CD4-positive, alpha-beta T cell treated with Interleukin-10 for 1 hour (primary cell): ENCODE measurements at regions not wholly inside any gene's neighbourhood (a gene's known extent, or its start where the extent isn't known, plus 50 kb on each side); places are given as distances from the start of the nearest gene placed in this dataset.

ENCODE experiments used
- DNase-seq: peaks from one replicate; pipeline ENCODE4 v3.0.0-alpha.2; 2020

GRCh38 chr5:4911646-4912403 is 228.3 kb upstream of the ADAMTS16 start:
- no peak for DNase-seq

GRCh38 chr5:4921929-4922328 is 218.2 kb upstream of the ADAMTS16 start:
- DNase-seq, result no peak

GRCh38 chr5:4924577-4924976 is 215.6 kb upstream of the ADAMTS16 start:
- no peak for DNase-seq

- no peak for DNase-seq
Observed at GRCh38 chr5:4927097-4927496, 213.0 kb upstream of the ADAMTS16 start.

GRCh38 chr5:4928409-4928808 is 211.7 kb upstream of the ADAMTS16 start:
- DNase-seq, result no peak

GRCh38 chr5:4929092-4929655 is 211.0 kb upstream of the ADAMTS16 start:
- no peak for DNase-seq

GRCh38 chr5:4939042-4939781 is 200.9 kb upstream of the ADAMTS16 start:
- DNase-seq, result no peak

- DNase-seq, result no peak
Observed at GRCh38 chr5:4941161-4941560, 199.0 kb upstream of the ADAMTS16 start.

GRCh38 chr5:4941957-4942830 is 197.9 kb upstream of the ADAMTS16 start:
- DNase-seq, result no peak

GRCh38 chr5:4942831-4943178 is 197.3 kb upstream of the ADAMTS16 start:
- DNase-seq, result no peak

GRCh38 chr5:4945296-4945695 is 194.8 kb upstream of the ADAMTS16 start:
- no peak for DNase-seq

GRCh38 chr5:4947106-4947505 is 193.0 kb upstream of the ADAMTS16 start:
- DNase-seq, result no peak

- no peak for DNase-seq
Observed at GRCh38 chr5:4947893-4948536, 192.1 kb upstream of the ADAMTS16 start.

- DNase-seq, result no peak
Observed at GRCh38 chr5:4949108-4949507, 191.0 kb upstream of the ADAMTS16 start.

GRCh38 chr5:4953576-4953975 is 186.6 kb upstream of the ADAMTS16 start:
- DNase-seq, result no peak

- DNase-seq, result no peak
Observed at GRCh38 chr5:4954048-4954447, 186.1 kb upstream of the ADAMTS16 start.

GRCh38 chr5:4963265-4963664 is 176.9 kb upstream of the ADAMTS16 start:
- DNase-seq, result no peak

GRCh38 chr5:4969351-4969750 is 170.8 kb upstream of the ADAMTS16 start:
- DNase-seq, result no peak

GRCh38 chr5:4970171-4970570 is 170.0 kb upstream of the ADAMTS16 start:
- no peak for DNase-seq

GRCh38 chr5:4976902-4977301 is 163.2 kb upstream of the ADAMTS16 start:
- no peak for DNase-seq

GRCh38 chr5:4977416-4978110 is 162.6 kb upstream of the ADAMTS16 start:
- DNase-seq, result no peak

GRCh38 chr5:4980201-4980600 is 159.9 kb upstream of the ADAMTS16 start:
- DNase-seq, result no peak
